Dendritic cell treated with granulocyte-macrophage colony-stimulating factor and Interleukin-4, amounts not matched to agents 40 ng/mL and 50 ng/mL, for 4 days (primary cell): ENCODE measurements at regions not wholly inside any gene's neighbourhood (a gene's known extent, or its start where the extent isn't known, plus 50 kb on each side); places are given as distances from the start of the nearest gene placed in this dataset.

Experiments
- H3K27ac Mint-ChIP-seq: one replicate; pipeline ENCODE4 v1.8.0; 2022; ENCODE audit warnings: mild to moderate bottlenecking, mixed read lengths
- H3K27me3 Mint-ChIP-seq: one replicate; pipeline ENCODE4 v1.8.0; 2022; ENCODE audit warnings: mild to moderate bottlenecking, mixed read lengths
- H3K36me3 Mint-ChIP-seq: one replicate; pipeline ENCODE4 v1.8.0; 2022; ENCODE audit warnings: low read depth, mixed read lengths
- H3K4me1 Mint-ChIP-seq: one replicate; pipeline ENCODE4 v1.8.0; 2022; ENCODE audit warnings: low read depth, mixed read lengths
- H3K4me3 Mint-ChIP-seq: one replicate; pipeline ENCODE4 v1.8.0; 2022; ENCODE audit warnings: mild to moderate bottlenecking, moderate library complexity, mixed read lengths
- H3K9me3 Mint-ChIP-seq: one replicate; pipeline ENCODE4 v1.8.0; 2022; ENCODE audit warnings: mixed read lengths
- intact Hi-C: fragments of 100-400 bp; cut with micrococcal nuclease; formaldehyde crosslinking; loops from one replicate; pipeline ENCODE4 v1.15.0; 2022

DNA sequence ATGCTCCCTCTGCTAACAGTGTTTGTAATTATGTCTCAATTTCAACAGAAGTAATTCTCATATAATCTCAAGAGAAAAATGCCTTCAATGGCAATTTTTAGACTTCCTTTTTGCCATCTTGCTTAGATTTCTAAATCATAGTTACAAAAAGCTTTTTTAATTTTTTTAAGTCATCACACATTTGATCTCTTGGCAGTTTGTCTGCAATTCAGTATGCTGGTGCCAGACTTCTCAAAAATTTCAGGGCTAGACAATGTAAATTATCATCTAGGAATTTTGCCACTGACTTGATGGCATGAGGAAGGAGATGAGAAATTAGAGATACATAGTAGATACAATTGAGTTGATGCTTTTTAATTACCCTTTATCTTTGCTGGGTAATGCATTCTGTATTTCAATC, 1176.7 kb upstream of the CNTN5 start:
- Mint-ChIP-seq H3K27me3 (no peaks in the 10 kb centered on the region), H3K4me3 (no peak overlapping the region), H3K9me3 (peaks cover 14% of the 10 kb centered on the region), H3K27ac (no peak overlapping the region), H3K36me3 (no peaks in the 10 kb centered on the region), H3K4me1 (no peaks in the 10 kb centered on the region)
- intact Hi-C loops: no loop called here

DNA sequence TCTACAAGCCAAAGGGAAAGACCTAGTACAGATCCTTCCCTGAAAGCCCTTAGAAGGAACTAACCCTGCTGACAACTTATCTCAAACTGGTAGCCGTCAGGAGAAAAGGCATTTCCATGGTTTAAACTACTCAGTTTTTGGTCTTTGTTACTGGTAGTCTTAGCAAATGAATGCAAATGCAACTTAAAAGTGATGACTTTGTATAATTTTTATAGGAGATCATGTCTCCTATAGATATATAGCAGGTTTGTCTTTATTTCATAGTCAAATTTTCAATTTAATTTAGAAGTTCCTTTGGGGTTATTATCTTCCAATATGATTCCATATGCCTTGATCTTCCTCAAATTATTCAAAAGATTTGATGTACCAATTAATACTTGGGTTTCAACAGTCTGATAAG, 1173.0 kb upstream of the CNTN5 start:
- no peak overlapping the region for H3K4me3 Mint-ChIP-seq
- intact Hi-C loops: no loop called here
- H3K4me1 Mint-ChIP-seq: no peaks in the 10 kb centered on the region
- H3K27ac Mint-ChIP-seq: no peak overlapping the region
- no peaks in the 10 kb centered on the region for H3K27me3 Mint-ChIP-seq
- no peaks in the 10 kb centered on the region for H3K9me3 Mint-ChIP-seq
- no peaks in the 10 kb centered on the region for H3K36me3 Mint-ChIP-seq

GRCh38 chr11:97850701-97851100, 1170.0 kb upstream of the CNTN5 start:
- Mint-ChIP-seq H3K4me3 (no peak overlapping the region), H3K4me1 (no peaks in the 10 kb centered on the region), H3K27ac (no peak overlapping the region), H3K9me3 (no peaks in the 10 kb centered on the region), H3K27me3 (no peaks in the 10 kb centered on the region), H3K36me3 (no peaks in the 10 kb centered on the region)
- intact Hi-C loops: no loop called here

DNA sequence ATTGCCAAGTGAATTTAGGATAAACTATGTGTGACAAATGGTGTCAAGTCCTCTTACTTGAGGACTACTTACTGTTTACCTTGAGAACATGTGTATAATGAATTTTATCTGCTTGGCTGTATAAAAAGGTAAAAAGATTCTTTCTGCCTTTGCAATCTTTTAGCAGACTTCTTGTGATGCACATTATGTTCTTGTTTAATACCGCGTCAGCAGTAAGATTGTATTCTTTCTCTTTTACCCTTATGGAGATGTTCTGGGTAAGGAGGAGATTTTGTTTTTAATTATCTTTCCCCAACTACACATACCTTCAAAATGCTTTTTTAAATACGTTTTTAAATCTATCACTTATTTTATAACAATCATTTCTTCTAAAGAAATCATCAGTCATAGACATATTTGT, 1166.4 kb upstream of the CNTN5 start:
- Mint-ChIP-seq H3K9me3 (peaks cover 7% of the 10 kb centered on the region), H3K27me3 (no peaks in the 10 kb centered on the region), H3K36me3 (no peaks in the 10 kb centered on the region), H3K27ac (no peak overlapping the region), H3K4me1 (no peaks in the 10 kb centered on the region), H3K4me3 (no peak overlapping the region)
- intact Hi-C loops: no loop called here

DNA sequence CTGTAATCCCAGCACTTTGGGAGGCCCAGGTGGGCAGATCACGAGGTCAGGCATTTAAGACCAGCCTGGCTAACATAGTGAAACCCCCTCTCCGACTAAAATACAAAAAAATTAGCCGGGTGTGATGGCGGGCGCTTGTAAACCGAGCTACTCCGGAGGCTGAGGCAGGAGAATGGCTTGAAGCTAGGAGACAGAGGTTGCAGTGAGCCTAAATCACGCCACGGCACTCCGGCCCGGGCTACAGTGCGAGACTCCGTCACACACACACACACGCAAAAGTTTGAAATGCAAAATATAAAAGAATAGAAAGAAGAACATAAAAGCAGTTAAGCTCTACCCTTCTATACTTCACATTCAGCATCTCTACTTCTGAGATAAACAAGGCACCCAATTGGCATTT, 1165.9 kb upstream of the CNTN5 start:
- Mint-ChIP-seq H3K4me3 (no peak overlapping the region), H3K9me3 (peaks cover 9% of the 10 kb centered on the region), H3K27me3 (no peaks in the 10 kb centered on the region), H3K36me3 (no peaks in the 10 kb centered on the region), H3K27ac (no peak overlapping the region), H3K4me1 (no peaks in the 10 kb centered on the region)
- intact Hi-C loops: no loop called here

DNA sequence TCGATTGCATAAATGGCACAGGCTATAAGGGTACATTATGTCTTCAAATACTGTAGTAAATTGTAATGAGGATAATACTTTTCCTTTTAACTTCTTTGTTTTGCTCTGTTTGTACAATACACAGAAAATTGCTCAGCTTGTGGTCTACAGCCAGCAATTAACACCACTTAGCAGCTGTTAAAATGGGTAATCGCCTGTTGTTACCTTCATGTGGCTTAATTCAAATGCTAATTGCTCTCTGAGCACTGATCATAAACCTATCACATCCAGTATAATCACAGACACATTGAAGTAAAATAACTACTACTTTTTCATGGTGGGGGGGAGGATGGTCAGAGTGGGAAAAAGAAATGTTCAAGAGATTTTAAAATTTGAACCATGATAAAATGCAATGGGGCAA, 1164.1 kb upstream of the CNTN5 start:
- intact Hi-C loops: no loop called here
- Mint-ChIP-seq H3K4me3 (no peak overlapping the region), H3K4me1 (no peaks in the 10 kb centered on the region), H3K27ac (no peak overlapping the region), H3K36me3 (no peaks in the 10 kb centered on the region), H3K9me3 (peaks cover 9% of the 10 kb centered on the region), H3K27me3 (no peaks in the 10 kb centered on the region)

DNA sequence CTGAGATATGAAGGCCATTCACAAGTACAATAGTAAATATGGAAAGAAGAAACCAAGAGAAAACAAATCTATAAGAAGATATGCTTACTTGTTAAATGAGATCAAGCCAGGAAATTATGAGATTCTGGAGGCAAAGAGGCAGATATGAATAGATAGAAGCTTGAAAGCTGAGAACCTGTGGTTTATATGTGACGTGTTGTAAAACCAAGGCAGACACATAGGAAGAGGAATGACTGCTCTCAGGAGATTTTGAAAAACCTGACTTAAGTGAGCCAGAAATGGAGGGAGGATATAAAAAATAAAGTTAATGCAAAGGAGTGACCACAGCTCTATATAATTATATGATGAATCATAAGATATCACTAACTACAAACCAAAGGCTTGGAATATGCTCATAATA, 1160.5 kb upstream of the CNTN5 start:
- intact Hi-C loops: no loop called here
- no peaks in the 10 kb centered on the region for H3K4me1 Mint-ChIP-seq
- no peaks in the 10 kb centered on the region for H3K27me3 Mint-ChIP-seq
- H3K9me3 Mint-ChIP-seq: peaks cover 16% of the 10 kb centered on the region
- no peaks in the 10 kb centered on the region for H3K36me3 Mint-ChIP-seq
- no peak overlapping the region for H3K4me3 Mint-ChIP-seq
- no peak overlapping the region for H3K27ac Mint-ChIP-seq

GRCh38 chr11:97862021-97862420, 1158.7 kb upstream of the CNTN5 start:
- H3K4me1 Mint-ChIP-seq: no peaks in the 10 kb centered on the region
- H3K4me3 Mint-ChIP-seq: no peak overlapping the region
- H3K27ac Mint-ChIP-seq: no peak overlapping the region
- intact Hi-C loops: no loop called here
- no peaks in the 10 kb centered on the region for H3K36me3 Mint-ChIP-seq
- peaks cover 16% of the 10 kb centered on the region for H3K9me3 Mint-ChIP-seq
- no peaks in the 10 kb centered on the region for H3K27me3 Mint-ChIP-seq

DNA sequence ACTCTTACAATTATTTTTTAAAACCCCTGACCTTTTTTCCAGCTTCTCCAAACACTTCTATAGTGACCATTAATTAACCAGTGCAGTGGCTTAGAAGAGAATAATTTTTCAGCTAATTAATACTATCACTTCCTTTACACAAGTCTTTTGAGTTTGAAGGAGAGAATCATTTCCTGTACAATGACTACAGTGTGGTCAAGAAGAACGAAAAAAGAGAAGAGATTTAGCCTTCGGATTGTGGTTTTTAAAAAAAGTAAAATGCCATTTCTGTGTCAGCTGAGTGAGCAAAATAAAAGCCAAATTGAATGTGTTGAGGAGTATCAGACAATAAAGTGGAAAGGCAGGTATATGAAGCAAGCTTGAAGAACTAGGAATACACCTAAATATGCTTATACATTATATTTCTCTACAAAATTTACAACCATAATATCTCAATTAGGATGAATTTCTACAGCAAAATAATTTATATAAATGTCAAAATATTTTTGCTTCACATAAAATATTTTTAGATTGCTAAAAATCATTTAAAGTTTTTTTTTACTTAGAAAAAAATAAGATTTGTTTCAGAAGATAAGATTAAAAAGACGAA, 1155.2 kb upstream of the CNTN5 start:
- no peak overlapping the region for H3K4me3 Mint-ChIP-seq
- peaks cover 26% of the 10 kb centered on the region for H3K9me3 Mint-ChIP-seq
- H3K27me3 Mint-ChIP-seq: no peaks in the 10 kb centered on the region
- no peaks in the 10 kb centered on the region for H3K4me1 Mint-ChIP-seq
- H3K27ac Mint-ChIP-seq: no peak overlapping the region
- intact Hi-C loops: no loop called here
- H3K36me3 Mint-ChIP-seq: no peaks in the 10 kb centered on the region

- intact Hi-C loops: no loop called here
- Mint-ChIP-seq H3K27me3 (no peaks in the 10 kb centered on the region), H3K9me3 (peaks cover 52% of the 10 kb centered on the region), H3K4me3 (no peak overlapping the region), H3K27ac (no peak overlapping the region), H3K36me3 (no peaks in the 10 kb centered on the region), H3K4me1 (no peaks in the 10 kb centered on the region)
Observed at GRCh38 chr11:97871816-97872215, 1148.9 kb upstream of the CNTN5 start.

- Mint-ChIP-seq H3K4me1 (no peaks in the 10 kb centered on the region), H3K9me3 (peaks cover 22% of the 10 kb centered on the region), H3K4me3 (no peak overlapping the region), H3K27ac (no peak overlapping the region), H3K27me3 (no peaks in the 10 kb centered on the region), H3K36me3 (no peaks in the 10 kb centered on the region)
- intact Hi-C loops: no loop called here
Observed at GRCh38 chr11:97880209-97880608, 1140.5 kb upstream of the CNTN5 start.

- Mint-ChIP-seq H3K27ac (no peak overlapping the region), H3K9me3 (peaks cover 16% of the 10 kb centered on the region), H3K4me1 (no peaks in the 10 kb centered on the region), H3K36me3 (no peaks in the 10 kb centered on the region), H3K4me3 (no peak overlapping the region), H3K27me3 (no peaks in the 10 kb centered on the region)
- intact Hi-C loops: no loop called here
Observed at GRCh38 chr11:97883086-97883485, 1137.7 kb upstream of the CNTN5 start.

DNA sequence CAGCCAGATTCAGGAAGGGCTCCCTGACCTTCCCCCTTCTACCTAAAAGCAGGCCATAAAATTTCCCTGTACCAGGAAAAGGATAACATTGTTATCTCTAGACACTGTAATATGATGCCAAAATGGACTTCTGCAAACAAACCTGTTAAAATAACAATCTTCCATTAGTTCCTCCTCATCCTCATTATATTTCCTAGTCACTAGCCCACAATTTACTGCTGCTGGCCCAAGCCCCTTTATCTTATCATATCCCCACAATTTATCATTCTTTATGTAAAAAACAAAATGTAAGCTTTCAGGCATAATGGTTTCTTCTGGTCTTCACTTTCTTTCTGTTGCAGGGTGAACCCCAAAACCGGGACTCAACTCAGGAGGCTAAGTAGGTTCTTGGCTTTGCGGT, 1132.1 kb upstream of the CNTN5 start:
- intact Hi-C loops: no loop called here
- H3K27ac Mint-ChIP-seq: no peak overlapping the region
- no peaks in the 10 kb centered on the region for H3K4me1 Mint-ChIP-seq
- H3K4me3 Mint-ChIP-seq: no peak overlapping the region
- H3K27me3 Mint-ChIP-seq: no peaks in the 10 kb centered on the region
- no peaks in the 10 kb centered on the region for H3K36me3 Mint-ChIP-seq
- H3K9me3 Mint-ChIP-seq: peaks cover 31% of the 10 kb centered on the region

DNA sequence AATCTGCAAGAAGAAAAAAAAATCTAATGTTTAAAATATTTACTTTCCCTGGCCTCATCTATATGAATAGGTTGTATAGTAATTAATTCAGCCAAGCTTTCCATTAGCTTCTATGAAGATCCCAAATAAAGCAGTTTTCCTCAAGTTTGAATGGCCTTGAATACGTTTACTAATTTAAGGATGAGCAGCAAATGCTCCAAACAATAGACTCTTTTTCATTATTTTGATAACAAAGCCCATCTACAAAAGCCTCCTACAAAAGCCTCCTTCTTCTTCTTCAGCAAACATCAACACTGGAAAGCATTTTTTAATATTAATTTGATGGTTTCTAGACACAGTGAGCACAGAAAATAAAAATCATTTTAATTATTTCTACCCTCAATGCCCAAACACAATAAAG, 1130.3 kb upstream of the CNTN5 start:
- Mint-ChIP-seq H3K9me3 (peaks cover 24% of the 10 kb centered on the region), H3K27ac (no peak overlapping the region), H3K36me3 (no peaks in the 10 kb centered on the region), H3K27me3 (no peaks in the 10 kb centered on the region), H3K4me3 (no peak overlapping the region), H3K4me1 (no peaks in the 10 kb centered on the region)
- intact Hi-C loops: no loop called here

- intact Hi-C loops: no loop called here
- Mint-ChIP-seq H3K27ac (no peak overlapping the region), H3K36me3 (no peaks in the 10 kb centered on the region)
Observed at GRCh38 chr11:97893612-97894011, 1127.1 kb upstream of the CNTN5 start.

More at GRCh38 chr11:97893612-97894011, 1127.1 kb upstream of the CNTN5 start:
- Mint-ChIP-seq H3K4me1 (no peaks in the 10 kb centered on the region), H3K4me3 (no peak overlapping the region), H3K27me3 (no peaks in the 10 kb centered on the region), H3K9me3 (peaks cover 20% of the 10 kb centered on the region)
